ENCODE measurements at regions not wholly inside any gene's neighbourhood (a gene's known extent, or its start where the extent isn't known, plus 50 kb on each side); places are given as distances from the start of the nearest gene placed in this dataset.
"Not testable (repeated sequence)": the region's sequence is repeated elsewhere in the genome, so short reads cannot be mapped to it uniquely, and the experiment has no call there.

- DNase-seq (ENCODE audit: low read depth in 2 of 2) = no peak
Measured at GRCh38 chr5:99901972-99902371, 633.2 kb upstream of the FAM174A start.

GRCh38 chr5:99900302-99900852 lies 634.8 kb upstream of the FAM174A start:
- no peak for DNase-seq (ENCODE audit: low read depth in 2 of 2)

- DNase-seq (ENCODE audit: low read depth in 2 of 2) = no peak
Measured at GRCh38 chr5:99879791-99880511, 655.2 kb upstream of the FAM174A start.

- DNase-seq (ENCODE audit: low read depth in 2 of 2) = no peak
Measured at GRCh38 chr5:99878830-99879229, 656.3 kb upstream of the FAM174A start.

GRCh38 chr5:99866740-99867139 lies 668.4 kb upstream of the FAM174A start:
- no peak for DNase-seq (ENCODE audit: low read depth in 2 of 2)

GRCh38 chr5:99865159-99865558 lies 670.0 kb upstream of the FAM174A start:
- no peak for DNase-seq (ENCODE audit: low read depth in 2 of 2)

- no peak for DNase-seq (ENCODE audit: low read depth in 2 of 2)
Measured at GRCh38 chr5:99835791-99836190, 699.4 kb upstream of the FAM174A start.

- DNase-seq (ENCODE audit: low read depth in 2 of 2) = no peak
Measured at GRCh38 chr5:99827136-99827535, 708.0 kb upstream of the FAM174A start.

GRCh38 chr5:99817796-99818195 lies 717.4 kb upstream of the FAM174A start:
- DNase-seq (ENCODE audit: low read depth in 2 of 2) = no peak

- DNase-seq (ENCODE audit: low read depth in 2 of 2) = no peak
Measured at GRCh38 chr5:99814321-99815063, 720.7 kb upstream of the FAM174A start.

- no peak for DNase-seq (ENCODE audit: low read depth in 2 of 2)
Measured at GRCh38 chr5:99808657-99809230, 726.4 kb upstream of the FAM174A start.

- no peak for DNase-seq (ENCODE audit: low read depth in 2 of 2)
Measured at GRCh38 chr5:99807346-99807745, 727.8 kb upstream of the FAM174A start.

GRCh38 chr5:99795031-99795430 lies 740.1 kb upstream of the FAM174A start:
- DNase-seq (ENCODE audit: low read depth in 2 of 2) = no peak

- DNase-seq (ENCODE audit: low read depth in 2 of 2) = no peak
Measured at GRCh38 chr5:99788482-99788881, 746.7 kb upstream of the FAM174A start.

GRCh38 chr5:99775189-99775588 lies 760.0 kb upstream of the FAM174A start:
- DNase-seq (ENCODE audit: low read depth in 2 of 2) = no peak

GRCh38 chr5:99773290-99773689 lies 761.9 kb upstream of the FAM174A start:
- DNase-seq (ENCODE audit: low read depth in 2 of 2) = no peak

GRCh38 chr5:99771296-99771695 lies 763.9 kb upstream of the FAM174A start:
- DNase-seq (ENCODE audit: low read depth in 2 of 2) = no peak

GRCh38 chr5:99765011-99765410 lies 770.2 kb upstream of the FAM174A start:
- no peak for DNase-seq (ENCODE audit: low read depth in 2 of 2)

GRCh38 chr5:99763021-99763774 lies 772.0 kb upstream of the FAM174A start:
- no peak for DNase-seq (ENCODE audit: low read depth in 2 of 2)

GRCh38 chr5:99747342-99747741 lies 787.8 kb upstream of the FAM174A start:
- no peak for DNase-seq (ENCODE audit: low read depth in 2 of 2)

- not testable (repeated sequence) for DNase-seq (ENCODE audit: low read depth in 2 of 2)
Measured at GRCh38 chr5:99733146-99733545, 802.0 kb upstream of the FAM174A start.

GRCh38 chr5:99730653-99731052 lies 801.8 kb upstream of the CHD1 start:
- DNase-seq (ENCODE audit: low read depth in 2 of 2) = not testable (repeated sequence)
